ENCODE measurements at regions not wholly inside any gene's neighbourhood (a gene's known extent, or its start where the extent isn't known, plus 50 kb on each side); places are given as distances from the start of the nearest gene placed in this dataset.
"Not testable (repeated sequence)": the region's sequence is repeated elsewhere in the genome, so short reads cannot be mapped to it uniquely, and the experiment has no call there.

DNA sequence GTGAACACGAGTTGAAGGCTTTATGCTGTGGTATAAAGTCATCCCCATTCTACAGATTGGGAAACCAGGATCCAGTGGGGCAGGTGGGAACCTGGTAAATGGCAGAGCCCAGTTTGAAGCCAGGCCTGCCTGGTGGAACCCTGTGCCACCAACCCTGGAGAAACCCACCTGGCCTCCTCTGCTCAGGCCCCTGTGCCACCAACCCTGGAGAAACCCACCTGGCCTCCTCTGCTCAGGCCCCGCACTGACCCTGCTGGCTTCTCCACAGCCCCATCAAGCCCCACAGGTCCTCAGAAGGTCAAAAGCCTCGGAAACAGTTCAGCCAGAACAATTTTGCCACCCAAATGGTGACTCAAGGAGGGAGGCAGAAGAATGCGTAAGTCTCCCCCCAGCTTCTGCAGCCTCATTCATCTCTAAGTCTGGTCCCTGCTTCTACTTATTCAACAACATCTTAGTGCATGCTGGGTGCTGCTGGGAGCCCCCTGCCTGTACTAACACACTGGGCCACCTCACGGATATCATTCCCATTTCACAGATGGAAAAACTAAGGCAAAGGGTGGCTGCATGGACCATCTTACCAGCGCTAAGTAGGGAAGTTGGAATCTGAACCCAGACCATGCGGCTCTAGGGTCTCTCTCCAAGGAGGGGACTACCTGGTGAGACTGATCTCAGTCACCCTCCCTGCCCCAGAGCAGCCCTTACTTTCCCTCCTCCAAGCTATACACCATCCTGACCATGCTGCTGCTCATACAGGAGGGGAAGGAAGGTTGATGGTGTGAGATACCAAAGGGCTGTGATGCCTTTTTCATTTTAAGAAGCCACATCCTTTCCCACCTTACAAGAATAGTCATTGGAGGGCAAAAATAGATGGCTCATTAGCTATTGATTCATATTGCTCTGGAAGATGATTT, 93.7 kb upstream of the ID2 start:
- no peak for DNase-seq

DNA sequence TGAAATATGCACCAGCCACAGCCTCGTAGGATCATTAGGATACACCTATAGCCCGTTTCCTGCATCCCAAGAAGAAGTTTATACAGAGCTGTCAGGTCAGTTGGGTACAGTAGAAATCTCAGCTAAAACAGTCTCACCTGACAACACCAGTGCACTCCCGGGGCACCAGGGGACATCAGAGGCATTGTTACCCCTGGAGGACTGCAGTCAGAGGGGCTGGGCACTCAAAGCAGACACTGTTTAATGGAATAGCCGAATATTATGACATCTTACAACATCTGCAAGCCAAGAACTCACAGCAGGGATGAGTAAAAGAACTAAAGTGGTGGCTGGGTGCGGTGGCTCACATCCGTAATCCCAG, 93.0 kb upstream of the ID2 start:
- DNase-seq: no peak

DNA sequence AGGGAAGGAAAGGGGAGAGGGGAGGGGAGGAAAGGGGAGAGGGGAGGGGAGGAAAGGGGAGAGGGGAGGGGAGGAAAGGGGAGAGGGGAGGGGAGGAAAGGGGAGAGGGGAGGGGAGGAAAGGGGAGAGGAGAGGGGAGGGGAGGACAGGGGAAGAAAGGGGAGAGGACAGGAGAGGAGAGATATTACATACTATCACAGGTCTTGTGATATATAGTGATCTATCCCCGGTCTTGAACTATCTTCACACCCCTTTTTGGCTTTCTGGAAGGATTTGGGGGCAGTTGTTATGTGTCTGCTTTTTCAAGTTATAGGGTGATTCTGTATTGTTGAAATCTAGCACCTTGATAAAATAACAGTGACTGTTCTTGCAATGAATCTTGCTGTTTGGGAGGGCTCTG, 92.1 kb upstream of the ID2 start:
- DNase-seq: no peak

DNA sequence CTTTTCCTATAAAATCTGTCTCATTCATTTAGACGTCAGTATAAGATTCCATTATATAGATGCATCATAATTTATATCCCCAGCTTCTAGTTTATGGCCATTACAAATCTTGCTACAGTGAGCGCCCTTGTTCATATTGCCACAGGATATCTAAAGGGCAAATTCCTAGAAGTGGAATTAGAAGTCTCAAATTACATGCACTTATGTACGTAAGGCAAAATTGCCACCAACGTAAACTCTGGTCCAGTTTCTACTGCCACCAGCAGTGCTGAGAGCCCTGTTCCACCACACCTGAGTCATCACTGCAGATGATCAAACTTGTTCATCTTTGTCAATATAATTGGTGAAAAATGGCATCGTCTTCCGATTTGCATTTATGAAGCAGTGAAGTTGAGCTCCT, 90.9 kb upstream of the ID2 start:
- DNase-seq: peak; percentile 53

DNA sequence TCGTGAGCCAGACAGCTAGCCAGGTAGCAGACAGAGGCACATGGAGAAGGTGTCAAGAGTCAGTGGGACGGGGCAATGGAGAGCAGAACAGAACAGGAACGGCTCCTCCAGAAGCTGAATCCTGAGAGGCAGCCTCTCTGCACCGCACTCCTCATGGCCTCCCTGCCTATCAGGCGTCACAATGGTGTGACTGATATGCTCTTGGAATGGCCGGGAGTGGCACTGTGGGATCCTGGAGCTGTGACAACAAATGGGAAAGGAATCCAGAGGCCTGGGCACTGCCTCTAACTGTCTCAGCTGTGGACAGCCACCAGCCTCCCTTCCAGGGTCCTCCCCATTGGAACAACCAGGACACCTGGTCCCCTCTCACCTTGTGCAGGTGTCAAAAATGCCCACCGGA, 89.1 kb upstream of the ID2 start:
- DNase-seq: no peak

DNA sequence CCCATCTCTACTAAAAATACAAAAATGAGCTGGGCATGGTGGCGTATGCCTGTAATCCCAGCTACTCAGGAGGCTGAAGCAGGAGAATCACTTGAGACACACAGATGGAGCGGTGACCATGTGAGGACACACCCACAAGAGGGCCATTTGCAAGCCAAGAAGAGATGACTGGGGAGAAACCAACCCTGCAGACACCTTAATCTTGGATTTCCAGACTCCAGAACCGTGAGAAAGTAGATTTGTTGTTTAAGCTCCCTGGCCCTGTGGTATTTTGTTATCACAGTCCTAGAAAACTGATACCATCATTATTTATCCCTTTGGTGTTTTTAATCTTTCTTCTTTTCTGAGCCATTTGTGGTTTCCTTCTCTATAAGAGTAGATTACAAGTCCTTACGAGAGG, 88.6 kb upstream of the ID2 start:
- DNase-seq: no peak

DNA sequence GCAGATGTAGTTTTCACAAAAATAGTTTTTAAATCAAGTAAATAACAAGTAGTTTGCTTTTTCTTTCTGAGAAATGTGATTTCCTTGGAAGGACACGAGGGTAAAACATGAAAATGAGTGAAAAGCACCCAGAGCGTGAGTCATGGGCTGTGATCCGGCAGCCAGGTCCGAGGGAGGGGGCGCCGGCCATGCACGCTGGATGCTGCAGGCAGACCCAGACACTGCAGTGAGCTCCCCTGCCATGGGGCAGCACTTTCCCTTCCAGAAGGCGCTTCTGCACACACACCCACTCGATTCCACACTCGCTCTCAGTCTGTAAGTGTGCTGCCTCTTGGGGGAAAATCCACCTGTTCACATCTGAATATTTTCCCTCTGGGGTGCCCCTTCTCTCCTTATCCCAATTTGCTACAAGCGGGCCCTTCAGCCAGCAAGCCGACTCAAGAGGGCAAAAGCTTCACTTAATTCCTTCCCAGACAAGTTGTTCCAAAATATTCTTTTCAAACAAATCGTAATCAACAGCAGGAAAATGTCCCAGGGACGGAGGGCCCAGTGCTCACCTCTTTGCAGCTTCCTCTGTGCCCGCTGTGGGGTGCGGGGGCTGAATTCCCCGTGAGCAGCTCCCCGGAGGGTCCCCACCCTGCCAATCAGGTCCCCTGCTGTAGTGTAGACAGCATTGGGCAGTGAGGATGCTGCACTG, 87.0 kb upstream of the ID2 start:
- DNase-seq: no peak

DNA sequence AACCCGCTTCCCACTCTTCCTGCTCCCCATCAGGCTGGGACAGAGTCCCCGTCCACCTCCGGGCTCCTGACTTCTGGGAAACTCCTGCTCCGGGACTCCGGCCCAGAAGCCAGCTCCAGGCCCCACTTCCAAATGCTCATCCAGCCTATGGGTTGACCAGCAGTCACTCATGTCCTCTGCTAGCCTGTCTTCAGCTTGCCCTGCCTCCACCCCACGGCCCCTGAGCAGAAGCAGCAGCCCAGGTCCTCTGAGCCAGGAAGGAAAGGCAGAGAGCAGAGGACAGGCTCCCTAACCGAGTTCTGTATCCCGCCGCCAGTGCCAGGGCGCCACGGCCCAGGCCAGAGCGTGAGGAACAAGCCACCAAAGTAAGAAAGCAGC, 86.4 kb upstream of the ID2 start:
- DNase-seq: no peak

DNA sequence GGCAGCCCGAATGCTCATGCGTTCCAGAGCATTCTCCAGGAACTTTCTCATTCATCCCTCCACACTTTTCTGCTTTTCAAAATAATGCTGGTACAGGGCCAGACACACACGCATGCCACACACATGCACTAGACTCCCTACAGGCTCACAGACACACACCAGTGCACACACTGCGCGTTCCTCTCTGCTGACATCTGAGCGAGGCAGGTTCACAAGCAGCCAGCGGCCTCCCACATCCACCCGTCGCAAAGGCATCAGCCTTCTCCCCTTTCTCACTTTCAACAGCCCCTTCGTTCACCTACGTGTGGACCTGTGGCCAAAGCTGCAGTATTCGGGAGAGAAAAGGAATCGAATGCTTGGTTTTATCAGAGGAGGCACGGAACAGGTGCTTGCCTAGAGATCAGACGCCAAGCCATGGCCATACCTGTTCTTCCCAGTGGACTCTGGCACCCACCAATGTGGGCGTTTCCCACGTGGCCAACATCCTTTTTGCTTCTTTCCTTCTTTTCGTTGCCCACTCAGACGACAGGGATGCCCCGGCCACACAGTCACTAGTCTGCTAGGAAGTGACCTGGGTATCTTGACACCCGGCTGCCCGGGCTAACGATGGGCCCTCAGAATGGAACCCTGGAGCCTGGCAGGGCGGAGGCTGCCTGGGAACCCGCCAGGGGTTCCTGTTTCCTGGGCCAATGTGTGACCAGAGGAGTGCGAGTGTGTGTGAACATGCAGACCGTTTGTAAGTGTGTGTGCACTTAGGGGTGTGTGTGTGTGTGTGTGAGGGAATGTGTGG, 85.8 kb upstream of the ID2 start:
- no peak for DNase-seq

DNA sequence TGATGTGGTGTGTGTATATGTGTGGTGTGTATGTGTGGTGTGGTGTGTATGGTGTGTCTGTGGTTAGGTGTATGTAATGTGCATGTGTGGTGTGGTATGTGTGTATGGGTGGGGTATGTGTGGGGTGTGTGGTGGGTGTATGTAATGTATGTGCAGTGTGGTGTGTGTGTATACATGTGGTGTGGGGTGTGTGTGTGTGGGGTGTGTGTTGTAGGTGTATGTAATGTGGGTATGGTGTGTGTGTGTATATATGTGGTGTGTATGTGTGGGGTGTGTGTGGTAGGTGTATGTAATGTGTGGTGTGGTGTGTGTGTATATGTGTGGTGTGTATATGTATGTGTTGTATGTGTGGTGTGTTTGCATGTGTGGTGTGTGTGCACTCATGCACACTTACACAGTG, 84.8 kb upstream of the ID2 start:
- DNase-seq: no peak

DNA sequence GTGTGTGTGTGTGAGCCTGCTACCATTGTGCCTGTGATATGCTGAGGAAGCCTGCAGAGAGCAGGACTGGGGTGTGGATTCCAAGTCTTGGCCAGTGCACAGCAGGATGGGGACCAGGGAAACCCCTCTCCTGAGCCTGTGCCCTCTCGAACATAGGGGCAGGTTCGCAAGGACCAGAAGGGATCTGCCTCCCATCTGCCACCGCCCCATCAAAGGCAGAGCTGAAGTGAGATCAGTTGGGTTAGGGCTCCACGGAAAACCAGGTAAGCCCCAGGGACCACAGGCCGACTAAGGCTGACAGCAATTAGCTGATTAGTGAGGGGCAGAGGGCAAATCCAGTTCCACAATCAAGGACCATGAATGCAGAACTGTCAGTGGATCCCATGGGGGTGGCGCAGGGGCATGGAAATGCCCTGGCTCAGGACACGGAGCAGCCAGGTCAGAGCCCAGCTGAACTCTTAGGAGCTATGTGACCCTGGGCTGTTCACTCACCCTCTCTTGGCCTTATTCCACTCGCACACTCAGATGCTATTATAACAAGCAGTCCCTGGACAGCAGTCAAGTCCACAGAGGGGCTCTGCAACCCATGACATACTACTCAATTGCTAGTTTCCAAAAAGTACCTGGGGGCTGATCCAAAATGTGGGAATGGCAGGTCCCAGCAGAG, 84.2 kb upstream of the ID2 start:
- DNase-seq: no peak

DNA sequence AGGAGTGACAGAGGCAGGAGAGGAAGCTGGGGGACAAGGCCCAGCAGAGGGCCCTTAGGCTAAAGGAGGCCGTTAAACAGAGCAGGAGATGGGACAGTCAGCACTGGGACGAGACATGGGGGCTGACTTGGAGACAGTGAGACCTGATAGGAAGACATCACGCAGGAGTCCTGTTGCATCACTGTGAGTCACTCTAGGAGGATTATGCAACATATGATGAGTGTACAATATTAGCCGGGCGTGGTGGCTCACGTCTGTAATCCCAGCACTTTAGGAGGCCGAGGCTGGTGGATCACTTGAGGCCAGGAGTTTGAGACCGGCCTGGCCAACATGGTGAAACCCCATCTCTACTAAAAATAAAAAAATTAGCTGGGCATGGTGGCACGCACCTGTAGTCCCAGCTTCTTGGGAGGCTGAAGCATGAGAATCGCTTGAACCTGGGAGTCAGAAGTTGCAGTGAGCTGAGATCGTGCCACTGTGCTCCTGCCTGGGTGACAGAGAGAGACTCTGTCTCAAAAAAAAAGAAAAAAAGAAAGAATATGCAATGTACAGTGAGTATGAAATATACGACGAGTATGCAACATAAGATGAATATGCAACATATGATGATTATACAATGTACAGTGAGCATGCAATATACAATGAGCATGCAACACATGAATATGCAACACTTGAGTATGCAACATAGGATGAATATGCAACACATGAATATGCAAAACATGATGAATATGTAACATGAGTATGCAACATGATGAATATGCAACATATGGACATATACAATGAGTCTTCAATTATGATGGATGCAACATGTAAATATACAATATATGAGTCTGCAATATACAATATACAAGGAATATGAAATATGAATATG, 83.3 kb upstream of the ID2 start:
- no peak for DNase-seq

DNA sequence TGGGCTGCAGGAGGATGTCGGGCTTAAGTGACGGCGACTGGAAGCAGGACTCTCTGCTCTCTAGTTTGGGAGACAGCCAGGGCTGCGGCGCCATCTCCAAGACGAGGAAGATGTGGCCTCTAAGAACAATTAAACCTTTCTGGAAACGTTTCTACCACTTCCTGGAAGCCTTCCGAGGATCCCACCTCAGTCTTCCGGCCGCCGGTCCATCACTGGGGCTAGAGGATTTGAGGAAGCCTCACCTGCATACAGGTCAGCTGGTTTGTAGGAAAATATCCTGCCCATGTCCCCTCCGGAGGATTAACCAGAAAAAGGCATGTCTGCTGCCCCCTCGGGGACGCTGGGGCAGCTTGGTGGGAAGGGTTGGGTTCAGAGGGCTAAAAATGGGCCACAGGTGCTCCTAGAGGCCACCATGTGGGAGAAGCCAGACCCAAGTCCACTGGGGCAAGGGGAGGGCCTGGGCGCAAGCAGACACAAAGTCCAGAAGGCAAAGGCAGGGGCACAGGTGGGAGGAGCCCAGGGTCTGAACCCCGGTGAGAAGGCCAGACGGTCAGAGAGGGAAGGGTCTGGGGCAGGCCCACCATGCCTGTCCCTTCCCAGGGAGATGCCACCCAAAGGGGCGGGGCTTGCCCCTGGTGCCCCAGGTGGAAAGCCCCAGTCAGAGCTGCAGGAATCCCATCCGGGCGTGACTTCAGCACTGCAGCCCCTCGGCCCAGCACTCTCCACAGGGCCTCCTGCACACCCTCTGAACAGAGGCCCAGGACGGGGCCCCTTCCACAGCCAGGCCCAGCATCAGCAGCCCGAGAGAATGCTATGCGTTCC, 82.2 kb upstream of the ID2 start:
- DNase-seq: no peak

DNA sequence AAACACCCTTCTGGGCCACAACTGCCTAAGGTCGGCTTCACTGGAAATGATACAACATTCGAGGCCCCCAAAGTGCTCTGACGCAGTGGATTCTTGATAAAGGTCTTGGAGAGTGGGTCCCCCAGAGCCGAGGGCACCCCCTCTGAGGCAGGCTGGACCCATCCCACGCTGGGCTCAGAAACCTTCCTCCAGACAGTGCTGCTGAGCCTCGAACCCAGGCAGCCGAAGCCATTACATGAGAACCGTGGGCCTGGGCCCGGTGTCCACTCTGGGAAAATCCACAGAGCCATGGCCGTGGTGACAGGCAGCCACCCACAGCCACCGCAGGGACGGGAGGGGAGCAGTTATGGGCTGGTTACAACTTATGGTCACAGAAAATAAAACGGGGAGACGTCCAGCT, 81.4 kb upstream of the ID2 start:
- DNase-seq: no peak

DNA sequence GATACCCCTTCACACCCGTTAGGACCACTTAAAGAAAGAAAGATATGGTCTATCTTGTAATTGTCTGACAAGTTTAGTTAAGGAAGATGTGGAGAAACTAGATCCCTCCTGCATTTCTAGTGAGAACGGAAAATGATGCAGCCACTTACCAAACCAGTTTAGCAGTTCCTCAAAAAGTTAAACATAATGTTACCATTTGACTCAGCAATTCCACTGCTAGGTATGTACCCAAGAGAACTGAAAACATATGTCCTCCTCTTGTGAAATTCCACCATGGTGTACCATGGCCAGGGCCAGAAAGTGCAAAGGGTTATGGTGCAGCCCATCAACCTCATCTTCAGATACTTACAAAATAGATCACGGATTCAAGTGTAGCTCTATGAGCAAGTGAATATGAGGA, 79.0 kb upstream of the ID2 start:
- no peak for DNase-seq

DNA sequence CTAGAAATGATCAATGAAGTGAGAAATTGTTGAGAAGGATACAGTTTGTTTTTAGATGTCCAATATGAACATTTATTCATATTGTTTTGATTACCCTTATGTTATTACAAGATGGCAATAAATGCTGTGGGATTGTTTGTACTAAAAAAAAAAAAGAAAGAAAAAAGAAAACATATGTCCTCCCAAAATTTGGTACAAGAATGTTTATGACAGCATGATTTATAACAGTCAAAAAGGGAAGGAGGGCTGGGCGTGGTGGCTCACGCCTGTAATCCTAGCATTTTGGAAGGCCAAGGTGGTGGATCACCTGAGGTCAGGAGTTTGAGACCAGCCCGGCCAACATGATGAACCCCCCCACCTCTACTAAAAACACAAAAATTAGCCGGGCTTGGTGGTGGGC, 78.5 kb upstream of the ID2 start:
- DNase-seq: not testable (repeated sequence)

DNA sequence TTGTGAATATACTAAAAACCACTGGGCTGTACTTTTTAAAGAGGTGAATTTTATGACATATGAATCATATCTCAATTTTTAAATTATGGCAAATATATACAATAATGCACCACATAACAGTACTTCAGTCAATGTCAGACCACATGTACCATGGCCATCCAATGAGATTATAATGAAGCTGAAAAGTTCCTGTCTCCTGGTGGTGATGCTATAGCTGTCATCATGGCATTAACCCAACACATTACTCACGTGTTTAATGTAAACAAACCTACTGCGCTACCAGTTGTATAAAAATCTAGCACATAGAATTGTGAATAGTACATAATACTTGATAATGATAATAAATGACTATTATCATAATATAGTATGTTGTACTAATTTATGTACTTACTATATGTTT, 77.6 kb upstream of the ID2 start:
- DNase-seq: no peak

DNA sequence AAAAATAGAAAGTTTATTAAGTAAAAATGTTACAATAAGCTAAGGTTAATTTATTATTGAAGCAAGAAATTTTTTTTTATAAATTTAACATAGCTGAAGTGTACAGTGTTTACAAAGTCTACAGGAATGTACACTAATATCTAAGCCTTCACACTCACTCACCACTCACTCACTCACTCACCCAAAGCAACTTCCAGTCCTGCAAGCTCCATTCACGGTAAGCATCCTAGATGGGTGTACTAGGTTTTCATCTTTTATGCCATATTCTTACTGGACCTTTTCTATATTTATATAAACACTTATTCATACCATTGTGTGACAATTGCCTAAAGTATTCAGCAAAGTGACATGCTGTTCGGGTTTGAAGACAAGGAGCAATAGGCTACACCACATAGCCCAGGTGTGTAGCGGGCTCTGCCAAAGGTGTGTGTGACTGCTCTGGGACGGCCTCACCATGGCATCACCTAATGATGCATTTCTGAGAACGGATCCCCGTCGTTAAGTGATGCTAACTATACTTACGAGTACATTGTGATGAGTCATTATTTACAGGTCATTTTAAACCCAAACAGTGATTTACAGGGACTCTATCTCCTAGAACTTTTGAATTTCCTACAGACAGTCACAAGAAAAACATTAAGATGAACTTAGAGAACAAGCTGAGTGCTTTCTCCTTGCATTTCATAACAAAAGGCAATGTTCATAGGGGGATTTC, 76.3 kb upstream of the ID2 start:
- DNase-seq: no peak

DNA sequence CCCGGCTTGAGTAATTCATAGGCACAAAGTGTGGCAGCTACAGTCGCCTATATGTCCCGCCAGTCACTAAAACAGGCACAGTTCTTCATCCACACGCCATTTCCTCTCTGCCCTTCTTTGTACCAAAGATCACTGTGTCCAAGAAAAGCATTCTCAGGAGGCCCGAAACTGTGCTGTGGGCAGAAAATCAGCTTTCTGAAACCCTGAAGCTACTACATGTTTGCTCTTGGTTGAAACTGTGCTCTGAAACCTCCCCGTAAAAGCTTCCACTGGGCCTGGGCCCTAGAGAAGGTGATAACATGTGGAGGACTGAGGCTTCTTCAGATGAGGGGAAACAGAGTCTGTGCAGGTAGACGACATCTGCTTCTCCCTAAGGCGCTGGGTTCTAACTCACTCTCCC, 75.6 kb upstream of the ID2 start:
- no peak for DNase-seq

DNA sequence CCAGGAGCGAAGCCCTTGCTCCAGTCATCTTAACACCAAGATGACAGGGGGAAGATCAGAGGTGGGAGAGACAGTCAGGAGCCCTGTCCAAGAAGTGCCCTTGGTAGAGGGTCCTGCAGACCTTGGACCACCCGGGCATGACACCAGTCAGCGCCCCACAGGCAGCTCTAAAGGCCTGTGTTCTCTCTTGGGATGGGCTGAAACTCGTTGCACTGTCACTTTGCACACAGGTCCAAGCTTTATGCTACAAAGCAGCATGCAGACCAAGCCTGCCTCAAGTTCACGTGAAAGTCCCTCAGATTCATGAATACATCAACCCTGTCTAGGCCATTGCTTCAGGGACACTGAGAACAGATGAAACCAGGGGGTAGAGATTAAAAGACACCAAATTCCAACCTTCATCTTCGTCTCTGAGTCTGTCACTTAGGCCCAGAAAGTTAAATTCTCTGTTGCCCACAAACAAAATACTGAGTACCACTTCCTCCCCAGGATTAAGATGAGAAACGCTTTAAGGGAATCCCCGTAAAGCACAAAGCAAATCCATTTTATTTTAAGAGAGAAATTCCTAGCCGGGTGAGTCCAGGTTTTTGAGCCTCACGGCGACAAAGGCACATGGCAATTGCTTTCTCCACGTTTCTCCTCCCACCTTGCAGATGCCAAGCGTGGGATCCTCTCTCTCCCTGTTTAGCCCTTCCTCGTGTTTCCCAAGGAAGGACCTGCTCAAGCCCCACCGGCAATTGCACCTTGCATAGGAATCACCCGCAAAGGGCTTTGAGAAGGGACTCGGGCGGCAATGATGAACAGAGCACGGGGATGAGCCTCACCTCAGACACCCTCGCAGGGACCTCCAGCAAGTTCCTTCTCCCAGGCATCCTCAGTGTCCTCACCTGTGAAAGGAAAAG, 75.0 kb upstream of the ID2 start:
- no peak for DNase-seq
